Activated naive CD4-positive, alpha-beta T cell treated with anti-CD3 and anti-CD28 coated beads for 36 hours (primary cell): ENCODE measurements at regions not wholly inside any gene's neighbourhood (a gene's known extent, or its start where the extent isn't known, plus 50 kb on each side); places are given as distances from the start of the nearest gene placed in this dataset.
"Not testable (repeated sequence)": the region's sequence is repeated elsewhere in the genome, so short reads cannot be mapped to it uniquely, and the experiment has no call there.

Source experiments
- CTCF ChIA-PET: fragments of 350-600 bp; sonication (Branson Sonifier 250); formaldehyde crosslinking; loops from one replicate; lab custom pipeline; 2021; ENCODE audit warnings: antibody characterized with exemption; lab: Charles Lee
- DNase-seq: peaks from one replicate; pipeline ENCODE4 v3.0.0-alpha.2; 2020
- H3K27ac Mint-ChIP-seq: one replicate; pipeline ENCODE4 v1.8.0; 2021; ENCODE audit warnings: mild to moderate bottlenecking, mixed read lengths
- H3K27me3 Mint-ChIP-seq: one replicate; pipeline ENCODE4 v1.8.0; 2021; ENCODE audit warnings: low read depth, mixed read lengths
- H3K36me3 Mint-ChIP-seq: one replicate; pipeline ENCODE4 v1.8.0; 2021; ENCODE audit warnings: low read depth, mixed read lengths
- H3K4me1 Mint-ChIP-seq: one replicate; pipeline ENCODE4 v1.8.0; 2021; ENCODE audit warnings: low read depth, mixed read lengths
- H3K4me3 Mint-ChIP-seq: one replicate; pipeline ENCODE4 v1.8.0; 2021; ENCODE audit warnings: mild to moderate bottlenecking, moderate library complexity, mixed read lengths
- H3K9me3 Mint-ChIP-seq: one replicate; pipeline ENCODE4 v1.8.0; 2021; ENCODE audit warnings: mixed read lengths
- intact Hi-C: fragments of 100-400 bp; cut with micrococcal nuclease; formaldehyde crosslinking; loops from one replicate; pipeline ENCODE4 v1.15.1; 2023

GRCh38 chr10:81479316-81479715 is 395.7 kb upstream of the NRG3 start:
- intact Hi-C loops = no loop called here
- CTCF ChIA-PET = no interaction called here
- no peaks in the 10 kb centered on the region for H3K9me3 Mint-ChIP-seq
- no peaks in the 10 kb centered on the region for H3K27me3 Mint-ChIP-seq
- no peak overlapping the region for H3K27ac Mint-ChIP-seq
- H3K4me3 Mint-ChIP-seq = no peak overlapping the region
- H3K4me1 Mint-ChIP-seq = no peaks in the 10 kb centered on the region
- H3K36me3 Mint-ChIP-seq = no peaks in the 10 kb centered on the region
- no peak for DNase-seq

GRCh38 chr10:81496626-81497025 is 378.4 kb upstream of the NRG3 start:
- DNase-seq = no peak
- Mint-ChIP-seq H3K4me1 (no peaks in the 10 kb centered on the region), H3K36me3 (no peaks in the 10 kb centered on the region), H3K27ac (no peak overlapping the region), H3K4me3 (no peak overlapping the region), H3K27me3 (no peaks in the 10 kb centered on the region), H3K9me3 (peaks cover 2% of the 10 kb centered on the region)
- intact Hi-C loops = no loop called here
- CTCF ChIA-PET = no interaction called here

GRCh38 chr10:81498011-81498551 is 376.9 kb upstream of the NRG3 start:
- no peak for DNase-seq
- Mint-ChIP-seq H3K36me3 (no peaks in the 10 kb centered on the region), H3K9me3 (no peaks in the 10 kb centered on the region), H3K27me3 (no peaks in the 10 kb centered on the region), H3K4me1 (no peaks in the 10 kb centered on the region), H3K27ac (no peak overlapping the region), H3K4me3 (no peak overlapping the region)
- CTCF ChIA-PET = no interaction called here
- intact Hi-C loops = no loop called here

GRCh38 chr10:81502677-81503359 is 372.2 kb upstream of the NRG3 start:
- CTCF ChIA-PET = no interaction called here
- Mint-ChIP-seq H3K27me3 (no peaks in the 10 kb centered on the region), H3K27ac (no peak overlapping the region), H3K9me3 (no peaks in the 10 kb centered on the region), H3K4me3 (no peak overlapping the region), H3K36me3 (no peaks in the 10 kb centered on the region), H3K4me1 (no peaks in the 10 kb centered on the region)
- intact Hi-C loops = no loop called here
- DNase-seq = no peak

- H3K27ac Mint-ChIP-seq, CTCF ChIA-PET, H3K9me3 Mint-ChIP-seq, H3K27me3 Mint-ChIP-seq, H3K36me3 Mint-ChIP-seq, DNase-seq, intact Hi-C loops, H3K4me1 Mint-ChIP-seq, H3K4me3 Mint-ChIP-seq: not testable (repeated sequence)
Observed at GRCh38 chr10:81505777-81506176, 369.2 kb upstream of the NRG3 start.

GRCh38 chr10:81514811-81515210 is 360.2 kb upstream of the NRG3 start:
- no peaks in the 10 kb centered on the region for H3K27me3 Mint-ChIP-seq
- intact Hi-C loops = no loop called here
- H3K36me3 Mint-ChIP-seq = no peaks in the 10 kb centered on the region
- H3K4me3 Mint-ChIP-seq = no peak overlapping the region
- no peak overlapping the region for H3K27ac Mint-ChIP-seq
- DNase-seq = no peak
- H3K9me3 Mint-ChIP-seq = peaks cover 6% of the 10 kb centered on the region
- no peaks in the 10 kb centered on the region for H3K4me1 Mint-ChIP-seq
- CTCF ChIA-PET = no interaction called here

- DNase-seq = no peak
- CTCF ChIA-PET = no interaction called here
- Mint-ChIP-seq H3K9me3 (no peaks in the 10 kb centered on the region), H3K27ac (no peak overlapping the region), H3K4me3 (no peak overlapping the region), H3K36me3 (no peaks in the 10 kb centered on the region), H3K27me3 (no peaks in the 10 kb centered on the region), H3K4me1 (no peaks in the 10 kb centered on the region)
- intact Hi-C loops = no loop called here
Observed at GRCh38 chr10:81520688-81521087, 354.3 kb upstream of the NRG3 start.

GRCh38 chr10:81524467-81524866 is 350.5 kb upstream of the NRG3 start:
- no peak for DNase-seq
- CTCF ChIA-PET = no interaction called here
- no peaks in the 10 kb centered on the region for H3K36me3 Mint-ChIP-seq
- no peaks in the 10 kb centered on the region for H3K27me3 Mint-ChIP-seq
- peaks cover 2% of the 10 kb centered on the region for H3K9me3 Mint-ChIP-seq
- H3K27ac Mint-ChIP-seq = no peak overlapping the region
- intact Hi-C loops = no loop called here
- H3K4me1 Mint-ChIP-seq = no peaks in the 10 kb centered on the region
- H3K4me3 Mint-ChIP-seq = no peak overlapping the region

- DNase-seq = no peak
- Mint-ChIP-seq H3K9me3 (peaks cover 2% of the 10 kb centered on the region), H3K36me3 (no peaks in the 10 kb centered on the region), H3K27ac (no peak overlapping the region), H3K4me3 (no peak overlapping the region), H3K27me3 (peaks cover 2% of the 10 kb centered on the region), H3K4me1 (no peaks in the 10 kb centered on the region)
- intact Hi-C loops = no loop called here
- CTCF ChIA-PET = no interaction called here
Observed at GRCh38 chr10:81532403-81532802, 342.6 kb upstream of the NRG3 start.

- H3K36me3 Mint-ChIP-seq = no peaks in the 10 kb centered on the region
- no peaks in the 10 kb centered on the region for H3K4me1 Mint-ChIP-seq
- no peak for DNase-seq
- intact Hi-C loops = no loop called here
- H3K27me3 Mint-ChIP-seq = peaks cover 2% of the 10 kb centered on the region
- CTCF ChIA-PET = no interaction called here
- no peak overlapping the region for H3K27ac Mint-ChIP-seq
- H3K4me3 Mint-ChIP-seq = no peak overlapping the region
- H3K9me3 Mint-ChIP-seq = peaks cover 3% of the 10 kb centered on the region
Observed at GRCh38 chr10:81534991-81535390, 340.0 kb upstream of the NRG3 start.

- Mint-ChIP-seq H3K4me3 (no peak overlapping the region), H3K27ac (no peak overlapping the region), H3K4me1 (no peaks in the 10 kb centered on the region), H3K36me3 (no peaks in the 10 kb centered on the region), H3K9me3 (peaks cover 7% of the 10 kb centered on the region), H3K27me3 (peaks cover 2% of the 10 kb centered on the region)
- intact Hi-C loops = no loop called here
- DNase-seq = no peak
- CTCF ChIA-PET = no interaction called here
Observed at GRCh38 chr10:81541517-81541916, 333.5 kb upstream of the NRG3 start.

- H3K27ac Mint-ChIP-seq = no peak overlapping the region
- H3K27me3 Mint-ChIP-seq = no peaks in the 10 kb centered on the region
- H3K4me1 Mint-ChIP-seq = no peaks in the 10 kb centered on the region
- peaks cover 2% of the 10 kb centered on the region for H3K36me3 Mint-ChIP-seq
- intact Hi-C loops = no loop called here
- peaks cover 16% of the 10 kb centered on the region for H3K9me3 Mint-ChIP-seq
- DNase-seq = no peak
- H3K4me3 Mint-ChIP-seq = no peak overlapping the region
- CTCF ChIA-PET = no interaction called here
Observed at GRCh38 chr10:81546243-81546642, 328.8 kb upstream of the NRG3 start.

GRCh38 chr10:81548160-81548559 is 326.8 kb upstream of the NRG3 start:
- no peak overlapping the region for H3K27ac Mint-ChIP-seq
- H3K27me3 Mint-ChIP-seq = no peaks in the 10 kb centered on the region
- intact Hi-C loops = no loop called here
- H3K4me3 Mint-ChIP-seq = no peak overlapping the region
- CTCF ChIA-PET = no interaction called here
- peaks cover 2% of the 10 kb centered on the region for H3K36me3 Mint-ChIP-seq
- DNase-seq = no peak
- peaks cover 22% of the 10 kb centered on the region for H3K9me3 Mint-ChIP-seq
- no peaks in the 10 kb centered on the region for H3K4me1 Mint-ChIP-seq
